Activated CD4-positive, alpha-beta T cell treated with anti-CD3 and anti-CD28 coated beads, Interleukin-2, amount 50 U/mL, for 16 hours (primary cell): ENCODE measurements at regions not wholly inside any gene's neighbourhood (a gene's known extent, or its start where the extent isn't known, plus 50 kb on each side); places are given as distances from the start of the nearest gene placed in this dataset.

Experiments
- DNase-seq: peaks from one replicate; pipeline ENCODE4 v3.0.0-alpha.2; 2020

DNA sequence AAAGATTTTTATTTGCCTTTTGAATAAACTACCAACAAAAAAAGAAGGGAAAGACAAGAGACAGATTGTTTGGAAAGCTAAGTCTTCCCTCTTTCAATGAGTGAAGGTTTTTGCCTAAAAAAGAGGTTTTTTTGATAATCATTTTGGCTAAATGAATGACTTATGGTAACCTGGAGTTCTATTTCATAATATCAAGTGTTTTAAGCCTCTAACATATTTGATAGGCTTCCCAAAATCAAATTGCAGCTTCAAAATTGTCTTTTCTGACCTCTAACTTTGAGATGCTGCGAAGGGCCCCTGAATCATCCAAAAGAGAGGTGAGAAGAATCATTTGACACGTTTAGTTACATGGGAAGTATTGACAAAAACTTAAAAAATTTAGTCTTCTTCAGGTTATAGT is 53.0 kb upstream of the NAMPT start:
- no peak for DNase-seq

DNA sequence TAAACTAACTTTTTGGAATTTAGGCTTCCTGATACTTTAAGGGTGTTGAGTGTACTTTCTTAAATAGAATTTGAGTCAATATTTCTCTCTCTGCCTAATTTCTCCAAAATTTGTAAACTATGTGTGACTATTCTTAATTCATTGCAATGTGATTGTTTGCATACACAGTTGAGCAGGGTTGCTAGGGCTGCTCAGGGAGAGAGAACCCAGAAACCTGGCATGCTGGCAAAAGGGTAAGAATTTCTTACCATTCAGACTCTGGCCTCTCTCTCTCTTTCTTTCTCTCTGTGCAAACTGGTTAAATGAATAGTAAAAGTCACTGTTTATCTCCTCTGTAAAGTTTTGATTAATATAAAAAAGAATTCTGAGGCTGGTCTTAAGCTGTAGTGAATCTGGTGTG is 51.0 kb upstream of the NAMPT start:
- DNase-seq, result no peak
